PC-3 (cell line): ENCODE measurements at regions not wholly inside any gene's neighbourhood (a gene's known extent, or its start where the extent isn't known, plus 50 kb on each side); places are given as distances from the start of the nearest gene placed in this dataset.
A peak's percentile ranks its signal among the peaks of the same experiment; 100 is the strongest.

Experiments used
- ATAC-seq: fragments of 200-7000 bp; cut with Tn5 transposase; 2 replicates; pipeline ENCODE4 v1.9.1; 2020; ENCODE audit warnings: mild to moderate bottlenecking, moderate library complexity
- BruUV-seq: library from RNA; stranded (reverse); fragments of 400-500 nt; replicated peaks from 2 replicates; lab custom pipeline; 2021; lab: Mats Ljungman, UMichigan
- CTCF ChIA-PET: fragments of 300-600 bp; sonication (Branson Sonifier 250); formaldehyde crosslinking; loops from one replicate; lab custom pipeline; 2022; ENCODE audit warnings: antibody characterized with exemption; lab: Charles Lee
- POLR2A ChIA-PET: fragments of 300-600 bp; sonication (Branson Sonifier 250); formaldehyde crosslinking; loops from one replicate; lab custom pipeline; 2022; ENCODE audit warnings: antibody characterized with exemption; ENCODE audit not compliant: unreplicated experiment; lab: Charles Lee
- DNase-seq: peaks from one replicate; pipeline ENCODE4 v3.0.0-alpha.2; 2015
- H2AFZ ChIP-seq: fragments of 300-600 bp; sonication (generic); 2 replicates; pipeline ENCODE4 v1.6.0; 2016; ENCODE audit warnings: antibody characterized with exemption, low read length
- H3F3A ChIP-seq: fragments of 300-600 bp; sonication (generic); one replicate; pipeline ENCODE4 v1.6.0; 2017; ENCODE audit warnings: antibody characterized with exemption, low read length, control low read depth, mild to moderate bottlenecking; ENCODE audit not compliant: unreplicated experiment
- H3K27ac ChIP-seq: fragments of 300-600 bp; sonication (generic); 2 replicates; pipeline ENCODE4 v1.5.1; 2016; ENCODE audit warnings: mild to moderate bottlenecking, low read length
- H3K27me3 ChIP-seq: fragments of 300-600 bp; sonication (generic); 2 replicates; pipeline ENCODE4 v1.6.1; 2016; ENCODE audit warnings: low read length, mixed read lengths
- H3K36me3 ChIP-seq: fragments of 300-600 bp; sonication (generic); 2 replicates; pipeline ENCODE4 v1.6.1; 2016; ENCODE audit warnings: low read depth, mixed run types, low read length, mixed read lengths
- H3K4me1 ChIP-seq: fragments of 300-600 bp; sonication (generic); 2 replicates; pipeline ENCODE4 v1.5.1; 2016; ENCODE audit warnings: low read length; ENCODE audit not compliant: insufficient read depth
- H3K4me2 ChIP-seq: fragments of 300-600 bp; sonication (generic); 2 replicates; pipeline ENCODE4 v1.6.0; 2016; ENCODE audit warnings: low read length
- H3K4me3 ChIP-seq: fragments of 300-600 bp; sonication (generic); 2 replicates; pipeline ENCODE4 v1.5.1; 2016; ENCODE audit warnings: mild to moderate bottlenecking, low read length, mixed read lengths
- H3K79me2 ChIP-seq: fragments of 300-600 bp; sonication (generic); 2 replicates; pipeline ENCODE4 v1.6.1; 2017; ENCODE audit warnings: low read length, mixed read lengths
- H3K9ac ChIP-seq: fragments of 300-600 bp; sonication (generic); 2 replicates; pipeline ENCODE4 v1.6.0; 2016; ENCODE audit warnings: mild to moderate bottlenecking, low read length
- H3K9me2 ChIP-seq: fragments of 300-600 bp; sonication (generic); replicated peaks from 2 replicates; pipeline ENCODE4 v1.6.1; 2016; ENCODE audit warnings: mixed run types, low read length, mixed read lengths
- H3K9me3 ChIP-seq: fragments of 300-600 bp; sonication (generic); 2 replicates; pipeline ENCODE4 v1.6.1; 2016; ENCODE audit warnings: low read length, mixed read lengths
- H4K20me1 ChIP-seq: fragments of 300-600 bp; sonication (generic); 2 replicates; pipeline ENCODE4 v1.6.1; 2016; ENCODE audit warnings: low read length, mixed read lengths
- CTCF ChIP-seq: fragments of 300-600 bp; sonication (generic); conservative IDR thresholded peaks from 2 replicates; pipeline ENCODE4 v1.5.1; 2017; ENCODE audit warnings: antibody characterized with exemption, low read depth, mild to moderate bottlenecking, low read length
- EZH2 ChIP-seq: fragments of 300-600 bp; sonication (generic); IDR thresholded peaks from one replicate; pipeline ENCODE4 v1.6.1; 2017; ENCODE audit warnings: antibody characterized with exemption, mild to moderate bottlenecking, low read length; ENCODE audit not compliant: unreplicated experiment
- EZH2phosphoT487 ChIP-seq: fragments of 300-600 bp; sonication (generic); IDR thresholded peaks from 2 replicates; pipeline ENCODE4 v1.6.1; 2018; ENCODE audit warnings: mild to moderate bottlenecking, antibody characterized with exemption, low read length, borderline replicate concordance
- intact Hi-C: fragments of 100-400 bp; cut with micrococcal nuclease; formaldehyde crosslinking; loops from 2 replicates; pipeline ENCODE4 v1.9.0; 2023

- Histone ChIP-seq H3K9me3 (no peaks in the 10 kb centered on the region), H3K27me3 (no peaks in the 10 kb centered on the region), H3K79me2 (no peaks in the 10 kb centered on the region), H3F3A (no peaks in the 10 kb centered on the region), H2AFZ (peak overlapping the region; percentile 24; the same call in 1 of the 2 replicates), H3K4me3 (no peak overlapping the region), H3K9ac (no peak overlapping the region), H3K36me3 (no peaks in the 10 kb centered on the region), H3K27ac (no peak overlapping the region), H4K20me1 (no peaks in the 10 kb centered on the region), H3K4me2 (no peak overlapping the region), H3K9me2 (no peaks in the 10 kb centered on the region), H3K4me1 (no peaks in the 10 kb centered on the region)
- no TSS peak for BruUV-seq
- ChIA-PET POLR2A (no interaction called here), CTCF (no interaction called here)
- no peak for ATAC-seq
- no peak for DNase-seq
- TF ChIP-seq EZH2phosphoT487 (no peak), CTCF (no peak), EZH2 (no peak)
- intact Hi-C loops, result no loop called here
Observed at GRCh38 chr3:78035131-78035641, 995.3 kb downstream of the ROBO2 start.

GRCh38 chr3:78041486-78041885, 1001.6 kb downstream of the ROBO2 start:
- no TSS peak for BruUV-seq
- Histone ChIP-seq H3K9me2 (no peaks in the 10 kb centered on the region), H3K36me3 (no peaks in the 10 kb centered on the region), H4K20me1 (no peaks in the 10 kb centered on the region), H3K4me1 (0 out of 2 replicates have a peak, but pooled peaks cover 5% of the 10 kb centered on the region), H3F3A (no peaks in the 10 kb centered on the region), H3K27me3 (no peaks in the 10 kb centered on the region), H3K79me2 (no peaks in the 10 kb centered on the region), H2AFZ (no peak overlapping the region), H3K4me3 (no peak overlapping the region), H3K9me3 (no peaks in the 10 kb centered on the region), H3K4me2 (no peak overlapping the region), H3K9ac (no peak overlapping the region), H3K27ac (no peak overlapping the region)
- TF ChIP-seq EZH2 (no peak), EZH2phosphoT487 (no peak), CTCF (no peak)
- POLR2A ChIA-PET, result no interaction called here
- ATAC-seq (peak; percentile 24; the same call in 1 of the 2 replicates), DNase-seq (peak; percentile 71)
- CTCF ChIA-PET, result no interaction called here
- intact Hi-C loops, result no loop called here

GRCh38 chr3:78046566-78046965, 1006.7 kb downstream of the ROBO2 start:
- DNase-seq, result no peak
- 0 out of 2 replicates have a peak, but pooled peaks cover under 1% of the 10 kb centered on the region for H3K4me1 ChIP-seq
- no peak overlapping the region for H3K9ac ChIP-seq
- POLR2A ChIA-PET, result no interaction called here
- no peak overlapping the region for H3K4me2 ChIP-seq
- no peaks in the 10 kb centered on the region for H3F3A ChIP-seq
- CTCF ChIA-PET, result no interaction called here
- H3K9me3 ChIP-seq, result no peaks in the 10 kb centered on the region
- H3K9me2 ChIP-seq, result no peaks in the 10 kb centered on the region
- H4K20me1 ChIP-seq, result no peaks in the 10 kb centered on the region
- TF ChIP-seq EZH2phosphoT487 (no peak), CTCF (no peak), EZH2 (no peak)
- intact Hi-C loops, result no loop called here
- H3K36me3 ChIP-seq, result no peaks in the 10 kb centered on the region
- no peaks in the 10 kb centered on the region for H3K79me2 ChIP-seq
- no peak for ATAC-seq
- H2AFZ ChIP-seq, result no peak overlapping the region
- no TSS peak for BruUV-seq
- H3K27me3 ChIP-seq, result no peaks in the 10 kb centered on the region
- no peak overlapping the region for H3K4me3 ChIP-seq
- H3K27ac ChIP-seq, result no peak overlapping the region
